Loucy (cell line): ENCODE measurements at regions not wholly inside any gene's neighbourhood (a gene's known extent, or its start where the extent isn't known, plus 50 kb on each side); places are given as distances from the start of the nearest gene placed in this dataset.

ENCODE experiments used
- H2AFZ ChIP-seq: fragments of 200-600 bp; sonication (generic); 2 replicates; pipeline ENCODE4 v1.6.0; 2016; ENCODE audit warnings: antibody characterized with exemption, mild to moderate bottlenecking, low read length, moderate library complexity
- H3F3A ChIP-seq: fragments of 200-600 bp; 2 replicates; pipeline ENCODE4 v1.6.0; 2016; ENCODE audit warnings: antibody characterized with exemption, low read depth, mild to moderate bottlenecking
- H3K27me3 ChIP-seq: fragments of 200-600 bp; sonication (generic); 2 replicates; pipeline ENCODE4 v1.6.1; 2014; ENCODE audit warnings: low read length, mild to moderate bottlenecking; ENCODE audit not compliant: insufficient read depth, poor library complexity, severe bottlenecking
- H3K36me3 ChIP-seq: fragments of 200-600 bp; sonication (generic); 2 replicates; pipeline ENCODE4 v1.6.1; 2016; ENCODE audit warnings: low read length; ENCODE audit not compliant: insufficient read depth
- H3K4me1 ChIP-seq: fragments of 200-600 bp; sonication (generic); 2 replicates; pipeline ENCODE4 v1.5.1; 2014; ENCODE audit warnings: low read length, mild to moderate bottlenecking; ENCODE audit not compliant: insufficient read depth, poor library complexity, severe bottlenecking
- H3K4me2 ChIP-seq: fragments of 200-600 bp; sonication (generic); 2 replicates; pipeline ENCODE4 v1.6.0; 2014; ENCODE audit warnings: antibody characterized with exemption, low read length, low read depth, mild to moderate bottlenecking; ENCODE audit not compliant: poor library complexity, severe bottlenecking
- H3K4me3 ChIP-seq: fragments of 200-600 bp; sonication (generic); 2 replicates; pipeline ENCODE4 v1.5.1; 2014; ENCODE audit warnings: low read length, mild to moderate bottlenecking, mixed read lengths; ENCODE audit not compliant: poor library complexity, severe bottlenecking
- H3K79me2 ChIP-seq: fragments of 200-600 bp; sonication (generic); 2 replicates; pipeline ENCODE4 v1.6.1; 2014; ENCODE audit warnings: low read length; ENCODE audit not compliant: insufficient read depth
- H3K9ac ChIP-seq: fragments of 200-600 bp; sonication (generic); 2 replicates; pipeline ENCODE4 v1.6.0; 2014; ENCODE audit warnings: mild to moderate bottlenecking, low read depth, low read length, moderate library complexity; ENCODE audit not compliant: poor library complexity, severe bottlenecking
- H3K9me2 ChIP-seq: fragments of 200-600 bp; sonication (generic); replicated peaks from 2 replicates; pipeline ENCODE4 v1.6.1; 2016; ENCODE audit warnings: low read depth, low read length, mixed read lengths
- H3K9me3 ChIP-seq: fragments of 200-600 bp; sonication (generic); 2 replicates; pipeline ENCODE4 v1.6.1; 2014; ENCODE audit warnings: mild to moderate bottlenecking, antibody characterized with exemption, low read length, low read depth; ENCODE audit not compliant: insufficient read depth
- H4K20me1 ChIP-seq: fragments of 200-600 bp; sonication (generic); 2 replicates; pipeline ENCODE4 v1.6.0; 2014; ENCODE audit warnings: antibody characterized with exemption, low read length, mild to moderate bottlenecking; ENCODE audit not compliant: insufficient read depth, poor library complexity, severe bottlenecking
- EZH2phosphoT487 ChIP-seq: fragments of 200-600 bp; IDR thresholded peaks from 2 replicates; pipeline ENCODE4 v1.6.1; 2018; ENCODE audit warnings: antibody characterized with exemption, mild to moderate bottlenecking, moderate library complexity, borderline replicate concordance
- TF ChIP-seq, protein P1 (sequence below): fragments of 200-600 bp; sonication (generic); conservative IDR thresholded peaks from 2 replicates; pipeline ENCODE4 v1.5.1; 2014; ENCODE audit warnings: mild to moderate bottlenecking, antibody characterized with exemption, low read length

GRCh38 chr6:144340541-144341371, 55.6 kb downstream of the UTRN start:
- Histone ChIP-seq H3K36me3 (no peaks in the 10 kb centered on the region), H3K27me3 (no peaks in the 10 kb centered on the region), H3K79me2 (peaks cover 64% of the 10 kb centered on the region), H3K9me2 (no peaks in the 10 kb centered on the region), H3K4me3 (no peak overlapping the region), H4K20me1 (peaks cover 4% of the 10 kb centered on the region), H3K4me1 (peaks cover 49% of the 10 kb centered on the region), H3K9ac (no peak overlapping the region), H3K9me3 (no peaks in the 10 kb centered on the region), H2AFZ (no peak overlapping the region), H3F3A (peaks cover 10% of the 10 kb centered on the region), H3K4me2 (no peak overlapping the region)
- TF ChIP-seq, protein P1, sequence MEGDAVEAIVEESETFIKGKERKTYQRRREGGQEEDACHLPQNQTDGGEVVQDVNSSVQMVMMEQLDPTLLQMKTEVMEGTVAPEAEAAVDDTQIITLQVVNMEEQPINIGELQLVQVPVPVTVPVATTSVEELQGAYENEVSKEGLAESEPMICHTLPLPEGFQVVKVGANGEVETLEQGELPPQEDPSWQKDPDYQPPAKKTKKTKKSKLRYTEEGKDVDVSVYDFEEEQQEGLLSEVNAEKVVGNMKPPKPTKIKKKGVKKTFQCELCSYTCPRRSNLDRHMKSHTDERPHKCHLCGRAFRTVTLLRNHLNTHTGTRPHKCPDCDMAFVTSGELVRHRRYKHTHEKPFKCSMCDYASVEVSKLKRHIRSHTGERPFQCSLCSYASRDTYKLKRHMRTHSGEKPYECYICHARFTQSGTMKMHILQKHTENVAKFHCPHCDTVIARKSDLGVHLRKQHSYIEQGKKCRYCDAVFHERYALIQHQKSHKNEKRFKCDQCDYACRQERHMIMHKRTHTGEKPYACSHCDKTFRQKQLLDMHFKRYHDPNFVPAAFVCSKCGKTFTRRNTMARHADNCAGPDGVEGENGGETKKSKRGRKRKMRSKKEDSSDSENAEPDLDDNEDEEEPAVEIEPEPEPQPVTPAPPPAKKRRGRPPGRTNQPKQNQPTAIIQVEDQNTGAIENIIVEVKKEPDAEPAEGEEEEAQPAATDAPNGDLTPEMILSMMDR: no peak
- TF ChIP-seq EZH2phosphoT487: no peak

GRCh38 chr6:144341831-144342527, 56.8 kb downstream of the UTRN start:
- Histone ChIP-seq H3K79me2 (peaks cover 69% of the 10 kb centered on the region), H4K20me1 (peaks cover 4% of the 10 kb centered on the region), H3K36me3 (no peaks in the 10 kb centered on the region), H3F3A (peaks cover 10% of the 10 kb centered on the region), H3K4me1 (peaks cover 48% of the 10 kb centered on the region), H3K9ac (no peak overlapping the region), H3K4me3 (no peak overlapping the region), H3K9me2 (no peaks in the 10 kb centered on the region), H3K27me3 (no peaks in the 10 kb centered on the region), H2AFZ (no peak overlapping the region), H3K4me2 (no peak overlapping the region), H3K9me3 (no peaks in the 10 kb centered on the region)
- TF ChIP-seq EZH2phosphoT487: no peak
- TF ChIP-seq, protein P1: no peak

DNA sequence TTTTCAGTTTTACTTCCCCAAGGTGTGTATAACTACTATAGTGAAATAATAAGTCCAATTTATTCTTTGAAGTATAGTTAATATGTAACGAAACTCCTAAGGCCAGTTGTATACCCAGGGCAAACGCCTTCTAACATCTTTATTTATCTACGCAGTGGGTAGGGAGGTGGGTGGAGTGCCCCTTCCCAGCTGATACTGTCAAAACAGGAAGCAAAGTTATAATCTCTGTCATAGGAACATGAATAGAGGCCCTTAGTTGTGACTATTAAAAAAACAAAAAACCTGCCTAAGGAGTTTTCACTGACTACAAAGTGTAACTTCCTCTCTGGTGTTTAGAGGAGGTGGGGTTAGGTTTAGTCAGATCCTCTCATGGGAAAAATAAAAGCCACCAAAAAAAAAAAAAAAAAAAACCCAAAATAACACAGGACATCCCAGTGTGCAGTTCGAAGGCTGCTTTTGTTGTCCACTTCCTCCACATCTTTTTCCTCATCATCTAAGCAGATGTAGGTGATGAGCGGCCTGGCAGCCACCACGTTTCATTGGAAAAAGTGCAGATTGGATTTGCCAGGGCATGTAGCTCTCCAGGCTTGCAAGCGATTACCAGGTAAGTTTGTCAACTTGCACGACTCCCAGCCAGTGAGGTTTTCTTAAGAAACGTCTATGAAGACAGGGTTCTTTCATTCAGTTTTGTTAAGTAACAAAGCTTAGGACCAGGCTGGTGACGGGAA, 58.7 kb downstream of the UTRN start:
- Histone ChIP-seq H3K4me1 (peaks cover 58% of the 10 kb centered on the region), H4K20me1 (peaks cover 9% of the 10 kb centered on the region), H3K9ac (peak overlapping the region; percentile 79), H3K27me3 (no peaks in the 10 kb centered on the region), H3K9me3 (no peaks in the 10 kb centered on the region), H3K4me2 (peak overlapping the region; percentile 86), H3K4me3 (peak overlapping the region; percentile 78), H3K79me2 (peaks cover 76% of the 10 kb centered on the region), H3K36me3 (no peaks in the 10 kb centered on the region), H2AFZ (peak overlapping the region; percentile 66), H3K9me2 (no peaks in the 10 kb centered on the region), H3F3A (peaks cover 10% of the 10 kb centered on the region)
- no peak for TF ChIP-seq EZH2phosphoT487
- TF ChIP-seq, protein P1: no peak
